ENCODE measurements at regions not wholly inside any gene's neighbourhood (a gene's known extent, or its start where the extent isn't known, plus 50 kb on each side); places are given as distances from the start of the nearest gene placed in this dataset.

- Histone ChIP-seq H3K27ac (no peak overlapping the region), H3K4me3 (ENCODE audit: low read depth in 1 of 2, low read length in 1 of 2) (no peak overlapping the region), H3K4me1 (ENCODE audit: control insufficient read depth in 1 of 2, insufficient read depth in 1 of 2, low read depth in 1 of 2, low read length in 1 of 2) (peaks cover 0 to 25% of the 10 kb centered on the region in 2 experiments), H3K36me3 (no peaks in the 10 kb centered on the region), H3K9me3 (no peaks in the 10 kb centered on the region), H3K27me3 (no peaks in the 10 kb centered on the region)
- TF ChIP-seq CTCF (IDR thresholded peaks at IDR 0.05): no peak
Observed at GRCh38 chr6:125596020-125596419, 153.4 kb upstream of the HEY2 start.

- H3K36me3 ChIP-seq: no peaks in the 10 kb centered on the region
- no peak overlapping the region for H3K4me3 ChIP-seq (ENCODE audit: low read depth in 1 of 2, low read length in 1 of 2)
- no peak overlapping the region for H3K27ac ChIP-seq
- no peaks in the 10 kb centered on the region for H3K9me3 ChIP-seq
- no peaks in the 10 kb centered on the region for H3K27me3 ChIP-seq
- H3K4me1 ChIP-seq (ENCODE audit: control insufficient read depth in 1 of 2, insufficient read depth in 1 of 2, low read depth in 1 of 2, low read length in 1 of 2): peaks cover 0 to 25% of the 10 kb centered on the region in 2 experiments
- no peak for TF ChIP-seq CTCF (IDR thresholded peaks at IDR 0.05)
Observed at GRCh38 chr6:125597411-125598253, 151.8 kb upstream of the HEY2 start.

GRCh38 chr6:125598422-125598821 is 151.0 kb upstream of the HEY2 start:
- TF ChIP-seq CTCF (IDR thresholded peaks at IDR 0.05): no peak
- no peaks in the 10 kb centered on the region for H3K27me3 ChIP-seq
- no peaks in the 10 kb centered on the region for H3K9me3 ChIP-seq
- H3K36me3 ChIP-seq: no peaks in the 10 kb centered on the region
- peaks cover 0 to 25% of the 10 kb centered on the region in 2 experiments for H3K4me1 ChIP-seq (ENCODE audit: control insufficient read depth in 1 of 2, insufficient read depth in 1 of 2, low read depth in 1 of 2, low read length in 1 of 2)
- H3K27ac ChIP-seq: no peak overlapping the region
- H3K4me3 ChIP-seq (ENCODE audit: low read depth in 1 of 2, low read length in 1 of 2): no peak overlapping the region

- Histone ChIP-seq H3K4me3 (ENCODE audit: low read depth in 1 of 2, low read length in 1 of 2) (no peak overlapping the region), H3K4me1 (ENCODE audit: control insufficient read depth in 1 of 2, insufficient read depth in 1 of 2, low read depth in 1 of 2, low read length in 1 of 2) (peaks cover 0 to 6% of the 10 kb centered on the region in 2 experiments), H3K9me3 (no peaks in the 10 kb centered on the region), H3K27me3 (no peaks in the 10 kb centered on the region), H3K36me3 (no peaks in the 10 kb centered on the region), H3K27ac (no peak overlapping the region)
- TF ChIP-seq CTCF (IDR thresholded peaks at IDR 0.05): no peak
Observed at GRCh38 chr6:125604257-125604656, 145.2 kb upstream of the HEY2 start.

- no peak for TF ChIP-seq CTCF (IDR thresholded peaks at IDR 0.05)
- no peaks in the 10 kb centered on the region for H3K27me3 ChIP-seq
- no peak overlapping the region for H3K27ac ChIP-seq
Observed at GRCh38 chr6:125611573-125612344, 137.7 kb upstream of the HEY2 start.

More at GRCh38 chr6:125611573-125612344, 137.7 kb upstream of the HEY2 start:
- H3K4me3 ChIP-seq (ENCODE audit: low read depth in 1 of 2, low read length in 1 of 2): no peak overlapping the region
- no peaks in the 10 kb centered on the region for H3K9me3 ChIP-seq
- H3K36me3 ChIP-seq: no peaks in the 10 kb centered on the region
- no peaks in the 10 kb centered on the region for H3K4me1 ChIP-seq (ENCODE audit: control insufficient read depth in 1 of 2, insufficient read depth in 1 of 2, low read depth in 1 of 2, low read length in 1 of 2)

Measured in neutrophil (primary cell).